ENCODE measurements at regions not wholly inside any gene's neighbourhood (a gene's known extent, or its start where the extent isn't known, plus 50 kb on each side); places are given as distances from the start of the nearest gene placed in this dataset.

DNA sequence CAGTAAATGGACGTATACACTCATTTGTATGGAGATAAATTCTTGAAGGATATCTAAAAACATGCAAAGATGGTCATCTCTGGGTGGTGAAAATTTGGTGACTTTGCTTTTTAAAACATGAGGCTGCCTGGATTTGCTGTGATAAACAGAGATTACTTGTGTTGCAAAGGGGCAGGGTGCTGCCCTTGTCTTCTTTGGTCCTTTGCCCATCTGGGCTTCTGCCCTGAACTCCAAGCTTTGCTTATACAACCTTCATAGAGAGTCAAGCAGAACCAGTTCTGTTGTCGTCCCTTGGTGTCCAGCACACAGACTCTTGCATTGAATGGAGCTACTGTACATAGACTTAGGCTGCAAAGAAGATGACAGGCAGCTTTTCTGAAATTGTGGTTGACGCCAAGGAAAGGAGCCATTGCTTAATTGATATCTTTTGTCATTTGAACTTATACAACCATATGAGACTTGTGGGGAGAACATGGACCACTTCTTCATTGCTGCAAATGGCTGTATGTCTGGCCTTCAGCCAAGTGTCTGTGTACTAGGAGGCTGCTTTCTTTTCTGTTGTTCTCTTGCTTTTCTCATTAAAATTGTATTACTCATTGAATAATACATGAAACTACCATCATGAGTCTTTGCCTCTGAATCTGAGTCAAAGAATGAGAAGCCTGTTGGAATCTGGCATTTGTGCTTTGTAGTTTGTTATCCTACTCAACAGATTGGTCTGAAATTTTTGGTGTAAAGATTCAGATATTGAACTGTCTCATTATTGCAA, 152.5 kb downstream of the DMRT2 start:
- TF ChIP-seq FOXM1 (IDR thresholded peaks at IDR 0.05; ENCODE audit: borderline replicate concordance, low read depth), result no peak

GRCh38 chr9:1207686-1208085, 157.5 kb downstream of the DMRT2 start:
- no peak for TF ChIP-seq REST (IDR thresholded peaks at IDR 0.05; ENCODE audit: low read depth)
- TF ChIP-seq EGR1 (IDR thresholded peaks at IDR 0.05), result no peak
- TF ChIP-seq CREB1 (IDR thresholded peaks at IDR 0.05; ENCODE audit: low read depth), result no peak
- TF ChIP-seq NFIC (IDR thresholded peaks at IDR 0.05), result no peak
- no peak for TF ChIP-seq RAD21 (IDR thresholded peaks at IDR 0.05; ENCODE audit: low read depth)
- no peak for TF ChIP-seq FOXM1 (IDR thresholded peaks at IDR 0.05; ENCODE audit: borderline replicate concordance, low read depth)
- no peak for TF ChIP-seq MAX (IDR thresholded peaks at IDR 0.05)
- no peak for TF ChIP-seq EP300 (IDR thresholded peaks at IDR 0.05; ENCODE audit: borderline replicate concordance)
- TF ChIP-seq ZBTB7A (IDR thresholded peaks at IDR 0.05; ENCODE audit: low read depth), result no peak
- TF ChIP-seq USF1 (IDR thresholded peaks at IDR 0.05), result no peak
- no peak for TF ChIP-seq TCF12 (IDR thresholded peaks at IDR 0.05; ENCODE audit: low read depth)

DNA sequence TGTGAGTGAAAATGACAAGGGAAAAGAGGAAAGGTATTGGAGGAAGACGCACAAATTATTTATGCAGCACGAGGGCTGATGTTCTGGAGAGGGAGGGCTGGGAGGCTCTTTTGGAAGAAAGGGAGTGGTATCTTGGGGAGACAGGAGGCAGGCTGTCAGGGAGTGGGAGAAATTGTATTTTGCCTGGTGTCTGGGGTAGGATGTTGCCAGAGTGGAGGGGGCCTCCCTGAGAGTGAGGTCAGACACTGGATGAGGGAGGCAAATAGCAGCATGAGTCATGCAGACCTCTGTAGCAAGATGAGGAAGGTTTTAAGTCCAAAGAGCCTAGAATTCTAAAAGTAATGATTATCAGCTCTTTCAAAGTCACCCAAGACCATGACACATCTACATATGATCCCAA, 158.0 kb downstream of the DMRT2 start:
- TF ChIP-seq REST (IDR thresholded peaks at IDR 0.05; ENCODE audit: low read depth), result no peak
- no peak for TF ChIP-seq TAF1 (IDR thresholded peaks at IDR 0.05; ENCODE audit: low read depth)
- TF ChIP-seq CREB1 (IDR thresholded peaks at IDR 0.05; ENCODE audit: low read depth), result no peak
- no peak for TF ChIP-seq ZBTB7A (IDR thresholded peaks at IDR 0.05; ENCODE audit: low read depth)
- no peak for TF ChIP-seq MAX (IDR thresholded peaks at IDR 0.05)

DNA sequence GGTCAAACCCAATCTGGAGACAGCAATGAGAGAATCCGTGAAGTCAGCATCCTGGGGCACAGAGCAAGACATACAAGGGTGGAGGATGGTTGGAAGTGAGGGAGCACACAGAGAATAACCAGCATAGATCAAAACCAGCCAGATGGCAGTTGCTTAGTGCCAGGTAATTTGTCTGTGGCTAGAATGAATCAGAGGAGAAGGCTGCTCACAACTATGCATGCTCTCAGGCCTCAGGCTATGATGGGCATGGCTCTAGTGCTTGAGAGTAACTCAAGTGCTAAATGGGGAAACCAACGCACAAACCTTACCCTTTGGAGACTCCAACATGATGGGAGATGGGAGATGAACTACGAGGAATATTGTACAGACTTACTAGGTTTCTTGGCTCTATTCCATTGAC, 160.8 kb downstream of the DMRT2 start:
- TF ChIP-seq YY1 (IDR thresholded peaks at IDR 0.05; ENCODE audit: low read depth) (no peak), FOXM1 (IDR thresholded peaks at IDR 0.05; ENCODE audit: borderline replicate concordance, low read depth) (no peak), RAD21 (IDR thresholded peaks at IDR 0.05; ENCODE audit: low read depth) (no peak), MAX (IDR thresholded peaks at IDR 0.05) (no peak), USF1 (IDR thresholded peaks at IDR 0.05) (no peak), ZBTB7A (IDR thresholded peaks at IDR 0.05; ENCODE audit: low read depth) (no peak), EGR1 (IDR thresholded peaks at IDR 0.05) (no peak), TEAD4 (IDR thresholded peaks at IDR 0.05) (no peak), REST (IDR thresholded peaks at IDR 0.05; ENCODE audit: low read depth) (no peak), TAF1 (IDR thresholded peaks at IDR 0.05; ENCODE audit: low read depth) (no peak), NFIC (IDR thresholded peaks at IDR 0.05) (no peak), CEBPB (IDR thresholded peaks at IDR 0.05) (no peak)

DNA sequence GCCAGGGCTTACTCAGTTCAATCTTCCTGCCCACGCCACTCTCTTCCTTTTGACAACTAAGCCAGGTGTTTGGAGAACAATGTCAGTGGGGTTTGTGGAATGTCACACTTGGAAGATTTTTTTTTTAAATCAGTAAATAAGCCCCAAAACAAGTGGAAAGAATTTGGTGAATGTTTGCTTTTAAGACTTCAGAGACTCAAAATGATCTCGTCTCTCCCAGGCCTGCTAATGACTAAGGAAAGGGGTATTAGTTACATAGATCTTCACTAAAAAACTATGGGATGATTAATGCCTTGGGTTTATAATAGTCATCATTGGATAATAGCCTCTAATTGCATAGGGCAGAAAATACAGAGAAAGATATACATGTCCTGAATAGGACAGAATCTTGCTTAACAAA, 166.4 kb downstream of the DMRT2 start:
- TF ChIP-seq FOXM1 (IDR thresholded peaks at IDR 0.05; ENCODE audit: borderline replicate concordance, low read depth), result no peak
- TF ChIP-seq TEAD4 (IDR thresholded peaks at IDR 0.05), result no peak
- no peak for TF ChIP-seq EP300 (IDR thresholded peaks at IDR 0.05; ENCODE audit: borderline replicate concordance)
- no peak for TF ChIP-seq EGR1 (IDR thresholded peaks at IDR 0.05)
- no peak for TF ChIP-seq MAX (IDR thresholded peaks at IDR 0.05)
- TF ChIP-seq CREB1 (IDR thresholded peaks at IDR 0.05; ENCODE audit: low read depth), result no peak
- no peak for TF ChIP-seq RAD21 (IDR thresholded peaks at IDR 0.05; ENCODE audit: low read depth)
- TF ChIP-seq CEBPB (IDR thresholded peaks at IDR 0.05), result no peak
- no peak for TF ChIP-seq NFIC (IDR thresholded peaks at IDR 0.05)
- TF ChIP-seq REST (IDR thresholded peaks at IDR 0.05; ENCODE audit: low read depth), result no peak
- TF ChIP-seq YY1 (IDR thresholded peaks at IDR 0.05; ENCODE audit: low read depth), result no peak
- TF ChIP-seq ZBTB7A (IDR thresholded peaks at IDR 0.05; ENCODE audit: low read depth), result no peak
- no peak for TF ChIP-seq USF1 (IDR thresholded peaks at IDR 0.05)
- no peak for TF ChIP-seq TAF1 (IDR thresholded peaks at IDR 0.05; ENCODE audit: low read depth)
- no peak for TF ChIP-seq TCF12 (IDR thresholded peaks at IDR 0.05; ENCODE audit: low read depth)
